ENCODE measurements at regions not wholly inside any gene's neighbourhood (a gene's known extent, or its start where the extent isn't known, plus 50 kb on each side); places are given as distances from the start of the nearest gene placed in this dataset.
"Not testable (repeated sequence)": the region's sequence is repeated elsewhere in the genome, so short reads cannot be mapped to it uniquely, and the experiment has no call there.

GRCh38 chr16:34078691-34079090 lies 619.3 kb downstream of the TP53TG3F start:
- H3K4me3 ChIP-seq (ENCODE audit: low read length), result no peak overlapping the region
- H3K27me3 Mint-ChIP-seq (ENCODE audit: insufficient read depth), result no peaks in the 10 kb centered on the region
- H3K36me3 Mint-ChIP-seq (ENCODE audit: low read depth), result peaks cover 5% of the 10 kb centered on the region
- no peaks in the 10 kb centered on the region for H3K36me3 ChIP-seq (ENCODE audit: control insufficient read depth, insufficient read depth, low read length)
- no peak overlapping the region for H3K4me3 Mint-ChIP-seq
- no peak for TF ChIP-seq CTCF (conservative IDR thresholded peaks at IDR 0.05)
- 78 to 89% methylated on average over 14 of the region's 14 CpGs for WGBS, 2 experiments (ENCODE audit: insufficient coverage in 1 of 2, insufficient read length in 1 of 2)
- no peak for DNase-seq
- no peak overlapping the region for H3K9ac ChIP-seq (ENCODE audit: extremely low read depth, low read length, poor library complexity, severe bottlenecking)
- no peak overlapping the region for H3K27ac Mint-ChIP-seq
- no peaks in the 10 kb centered on the region for H3K4me1 Mint-ChIP-seq
- H3K27me3 ChIP-seq (ENCODE audit: control insufficient read depth, insufficient read depth, low read length, poor library complexity, severe bottlenecking), result no peaks in the 10 kb centered on the region
- H3K4me1 ChIP-seq (ENCODE audit: control insufficient read depth, insufficient read depth, low read length), result no peaks in the 10 kb centered on the region
- H3K9me3 Mint-ChIP-seq, result peaks cover 98% of the 10 kb centered on the region
- H3K27ac ChIP-seq (ENCODE audit: low read depth, low read length), result no peak overlapping the region
- H3K9me3 ChIP-seq (ENCODE audit: control insufficient read depth, low read length), result peaks cover 99% of the 10 kb centered on the region

GRCh38 chr16:34085038-34085437 lies 625.6 kb downstream of the TP53TG3F start:
- H3K4me1 ChIP-seq (ENCODE audit: control insufficient read depth, insufficient read depth, low read length); H3K27ac ChIP-seq (ENCODE audit: low read depth, low read length); H3K36me3 ChIP-seq (ENCODE audit: control insufficient read depth, insufficient read depth, low read length); H3K4me3 Mint-ChIP-seq; H3K27me3 ChIP-seq (ENCODE audit: control insufficient read depth, insufficient read depth, low read length, poor library complexity, severe bottlenecking); H3K27ac Mint-ChIP-seq; H3K4me1 Mint-ChIP-seq; DNase-seq; H3K9ac ChIP-seq (ENCODE audit: extremely low read depth, low read length, poor library complexity, severe bottlenecking); H3K27me3 Mint-ChIP-seq (ENCODE audit: insufficient read depth): not testable (repeated sequence)
- H3K36me3 Mint-ChIP-seq (ENCODE audit: low read depth), result peaks cover 16% of the 10 kb centered on the region
- H3K4me3 ChIP-seq (ENCODE audit: low read length), result peak overlapping the region; percentile 16
- H3K9me3 Mint-ChIP-seq, result peaks cover 99% of the 10 kb centered on the region
- H3K9me3 ChIP-seq (ENCODE audit: control insufficient read depth, low read length), result peaks cover 100% of the 10 kb centered on the region
- WGBS, 2 experiments (ENCODE audit: insufficient coverage in 1 of 2, insufficient read length in 1 of 2), result 69 to 75% methylated on average over 5 of the region's 5 CpGs

GRCh38 chr16:34095006-34095405 lies 635.6 kb downstream of the TP53TG3F start:
- H3K9me3 Mint-ChIP-seq, result peaks cover 100% of the 10 kb centered on the region
- H3K9me3 ChIP-seq (ENCODE audit: control insufficient read depth, low read length), result peaks cover 96% of the 10 kb centered on the region
- H3K27ac Mint-ChIP-seq; DNase-seq; H3K27me3 ChIP-seq (ENCODE audit: control insufficient read depth, insufficient read depth, low read length, poor library complexity, severe bottlenecking); H3K4me1 Mint-ChIP-seq; H3K4me3 Mint-ChIP-seq; H3K4me3 ChIP-seq (ENCODE audit: low read length); H3K36me3 ChIP-seq (ENCODE audit: control insufficient read depth, insufficient read depth, low read length); H3K4me1 ChIP-seq (ENCODE audit: control insufficient read depth, insufficient read depth, low read length); H3K27me3 Mint-ChIP-seq (ENCODE audit: insufficient read depth); H3K9ac ChIP-seq (ENCODE audit: extremely low read depth, low read length, poor library complexity, severe bottlenecking); H3K27ac ChIP-seq (ENCODE audit: low read depth, low read length): not testable (repeated sequence)
- WGBS, 2 experiments (ENCODE audit: insufficient coverage in 1 of 2, insufficient read length in 1 of 2), result 86 to 90% methylated on average over 14 of the region's 14 CpGs
- peaks cover 11% of the 10 kb centered on the region for H3K36me3 Mint-ChIP-seq (ENCODE audit: low read depth)

- H3K27ac Mint-ChIP-seq; H3K27ac ChIP-seq (ENCODE audit: low read depth, low read length); H3K4me1 Mint-ChIP-seq; DNase-seq; H3K36me3 ChIP-seq (ENCODE audit: control insufficient read depth, insufficient read depth, low read length); H3K27me3 ChIP-seq (ENCODE audit: control insufficient read depth, insufficient read depth, low read length, poor library complexity, severe bottlenecking); H3K4me3 Mint-ChIP-seq; H3K4me1 ChIP-seq (ENCODE audit: control insufficient read depth, insufficient read depth, low read length); H3K27me3 Mint-ChIP-seq (ENCODE audit: insufficient read depth); H3K9ac ChIP-seq (ENCODE audit: extremely low read depth, low read length, poor library complexity, severe bottlenecking): not testable (repeated sequence)
- Mint-ChIP-seq H3K9me3 (peaks cover 100% of the 10 kb centered on the region), H3K36me3 (ENCODE audit: low read depth) (peaks cover 11% of the 10 kb centered on the region)
- Histone ChIP-seq H3K9me3 (ENCODE audit: control insufficient read depth, low read length) (peaks cover 95% of the 10 kb centered on the region), H3K4me3 (ENCODE audit: low read length) (peak overlapping the region; percentile 58)
- 74 to 78% methylated on average over 4 of the region's 4 CpGs for WGBS, 2 experiments (ENCODE audit: insufficient coverage in 1 of 2, insufficient read length in 1 of 2)
Observed at GRCh38 chr16:34096911-34097310, 637.5 kb downstream of the TP53TG3F start.

- not testable (repeated sequence) for H3K36me3 ChIP-seq (ENCODE audit: control insufficient read depth, insufficient read depth, low read length); DNase-seq; H3K4me1 Mint-ChIP-seq; H3K27ac Mint-ChIP-seq; H3K4me1 ChIP-seq (ENCODE audit: control insufficient read depth, insufficient read depth, low read length); H3K4me3 Mint-ChIP-seq; H3K27me3 Mint-ChIP-seq (ENCODE audit: insufficient read depth); H3K9ac ChIP-seq (ENCODE audit: extremely low read depth, low read length, poor library complexity, severe bottlenecking); H3K27me3 ChIP-seq (ENCODE audit: control insufficient read depth, insufficient read depth, low read length, poor library complexity, severe bottlenecking); H3K27ac ChIP-seq (ENCODE audit: low read depth, low read length)
- Mint-ChIP-seq H3K36me3 (ENCODE audit: low read depth) (peaks cover 11% of the 10 kb centered on the region), H3K9me3 (peaks cover 100% of the 10 kb centered on the region)
- Histone ChIP-seq H3K9me3 (ENCODE audit: control insufficient read depth, low read length) (peaks cover 95% of the 10 kb centered on the region), H3K4me3 (ENCODE audit: low read length) (peak overlapping the region; percentile 58)
- WGBS, 2 experiments (ENCODE audit: insufficient coverage in 1 of 2, insufficient read length in 1 of 2), result 74 to 77% methylated on average over 3 of the region's 3 CpGs
Observed at GRCh38 chr16:34097326-34097725, 637.9 kb downstream of the TP53TG3F start.

GRCh38 chr16:34098033-34098432 lies 638.6 kb downstream of the TP53TG3F start:
- H3K27me3 ChIP-seq (ENCODE audit: control insufficient read depth, insufficient read depth, low read length, poor library complexity, severe bottlenecking); H3K27me3 Mint-ChIP-seq (ENCODE audit: insufficient read depth); H3K4me1 ChIP-seq (ENCODE audit: control insufficient read depth, insufficient read depth, low read length); H3K9ac ChIP-seq (ENCODE audit: extremely low read depth, low read length, poor library complexity, severe bottlenecking); H3K4me1 Mint-ChIP-seq; H3K4me3 Mint-ChIP-seq; H3K27ac Mint-ChIP-seq; H3K36me3 ChIP-seq (ENCODE audit: control insufficient read depth, insufficient read depth, low read length); H3K4me3 ChIP-seq (ENCODE audit: low read length); H3K27ac ChIP-seq (ENCODE audit: low read depth, low read length); DNase-seq: not testable (repeated sequence)
- Mint-ChIP-seq H3K9me3 (peaks cover 100% of the 10 kb centered on the region), H3K36me3 (ENCODE audit: low read depth) (peaks cover 11% of the 10 kb centered on the region)
- H3K9me3 ChIP-seq (ENCODE audit: control insufficient read depth, low read length), result peaks cover 95% of the 10 kb centered on the region

All from endodermal cell (in vitro differentiated cells).